ENCODE measurements at regions not wholly inside any gene's neighbourhood (a gene's known extent, or its start where the extent isn't known, plus 50 kb on each side); places are given as distances from the start of the nearest gene placed in this dataset.

GRCh38 chr6:126643352-126643751 lies 303.4 kb downstream of the CENPW start:
- no peak for TF ChIP-seq CTCF (IDR thresholded peaks at IDR 0.05; ENCODE audit: unreplicated experiment)
- H3K27me3 Mint-ChIP-seq (ENCODE audit: low read depth) = no peaks in the 10 kb centered on the region
- H3K4me1 Mint-ChIP-seq = peaks cover 21% of the 10 kb centered on the region
- no peak overlapping the region for H3K27ac Mint-ChIP-seq
- H3K9me3 Mint-ChIP-seq = peaks cover 16% of the 10 kb centered on the region
- no peak overlapping the region for H3K4me3 Mint-ChIP-seq
- DNase-seq (ENCODE audit: low spot score in 2 of 2, unreplicated experiment in 2 of 2) = no peak
- peaks cover 4% of the 10 kb centered on the region for H3K36me3 Mint-ChIP-seq

GRCh38 chr6:126650931-126651330 lies 311.0 kb downstream of the CENPW start:
- H3K4me1 Mint-ChIP-seq = peaks cover 4% of the 10 kb centered on the region
- H3K4me3 Mint-ChIP-seq = no peak overlapping the region
- peaks cover 36% of the 10 kb centered on the region for H3K9me3 Mint-ChIP-seq
- H3K27me3 Mint-ChIP-seq (ENCODE audit: low read depth) = no peaks in the 10 kb centered on the region
- TF ChIP-seq CTCF (IDR thresholded peaks at IDR 0.05; ENCODE audit: unreplicated experiment) = no peak
- peak overlapping the region; percentile 71 for H3K27ac Mint-ChIP-seq
- no peak for DNase-seq (ENCODE audit: low spot score in 2 of 2, unreplicated experiment in 2 of 2)
- peaks cover 16% of the 10 kb centered on the region for H3K36me3 Mint-ChIP-seq

GRCh38 chr6:126657561-126658175 lies 317.8 kb downstream of the CENPW start:
- DNase-seq (ENCODE audit: low spot score in 2 of 2, unreplicated experiment in 2 of 2) = no peak
- no peak for TF ChIP-seq CTCF (IDR thresholded peaks at IDR 0.05; ENCODE audit: unreplicated experiment)
- Mint-ChIP-seq H3K36me3 (peaks cover 17% of the 10 kb centered on the region), H3K4me3 (no peak overlapping the region), H3K27ac (no peak overlapping the region), H3K27me3 (ENCODE audit: low read depth) (no peaks in the 10 kb centered on the region), H3K4me1 (peaks cover 18% of the 10 kb centered on the region), H3K9me3 (peaks cover 27% of the 10 kb centered on the region)

GRCh38 chr6:126660376-126660775 lies 320.5 kb downstream of the CENPW start:
- peaks cover 34% of the 10 kb centered on the region for H3K4me1 Mint-ChIP-seq

GRCh38 chr6:126661646-126662045 lies 321.7 kb downstream of the CENPW start:
- peaks cover 4% of the 10 kb centered on the region for H3K9me3 Mint-ChIP-seq
- no peak overlapping the region for H3K4me3 Mint-ChIP-seq
- H3K36me3 Mint-ChIP-seq = no peaks in the 10 kb centered on the region
- peaks cover 34% of the 10 kb centered on the region for H3K4me1 Mint-ChIP-seq
- no peak for TF ChIP-seq CTCF (IDR thresholded peaks at IDR 0.05; ENCODE audit: unreplicated experiment)
- DNase-seq (ENCODE audit: low spot score in 2 of 2, unreplicated experiment in 2 of 2) = no peak
- H3K27me3 Mint-ChIP-seq (ENCODE audit: low read depth) = no peaks in the 10 kb centered on the region
- peak overlapping the region; percentile 24 for H3K27ac Mint-ChIP-seq

More at GRCh38 chr6:126660376-126660775, 320.5 kb downstream of the CENPW start:
- DNase-seq (ENCODE audit: low spot score in 2 of 2, unreplicated experiment in 2 of 2) = no peak
- peaks cover 8% of the 10 kb centered on the region for H3K36me3 Mint-ChIP-seq
- H3K4me3 Mint-ChIP-seq = no peak overlapping the region
- TF ChIP-seq CTCF (IDR thresholded peaks at IDR 0.05; ENCODE audit: unreplicated experiment) = no peak
- no peaks in the 10 kb centered on the region for H3K27me3 Mint-ChIP-seq (ENCODE audit: low read depth)
- peaks cover 15% of the 10 kb centered on the region for H3K9me3 Mint-ChIP-seq
- no peak overlapping the region for H3K27ac Mint-ChIP-seq

- H3K27ac Mint-ChIP-seq = no peak overlapping the region
- H3K4me3 Mint-ChIP-seq = no peak overlapping the region
- H3K36me3 Mint-ChIP-seq = no peaks in the 10 kb centered on the region
- no peak for DNase-seq (ENCODE audit: low spot score in 2 of 2, unreplicated experiment in 2 of 2)
- H3K9me3 Mint-ChIP-seq = peaks cover under 1% of the 10 kb centered on the region
- no peaks in the 10 kb centered on the region for H3K27me3 Mint-ChIP-seq (ENCODE audit: low read depth)
- TF ChIP-seq CTCF (IDR thresholded peaks at IDR 0.05; ENCODE audit: unreplicated experiment) = no peak
- peaks cover 32% of the 10 kb centered on the region for H3K4me1 Mint-ChIP-seq
Observed at GRCh38 chr6:126662966-126663365, 323.1 kb downstream of the CENPW start.

All from mesothelial cell of epicardium (in vitro differentiated cells).